NCI-H2196 treated with DMSO at 0.1 percent for 48 hours (cell line): ENCODE measurements at regions not wholly inside any gene's neighbourhood (a gene's known extent, or its start where the extent isn't known, plus 50 kb on each side); places are given as distances from the start of the nearest gene placed in this dataset.

Experiments used
- DNase-seq: peaks from one replicate; lab custom pipeline; 2025; ENCODE audit not compliant: unreplicated experiment; lab: John Stamatoyannopoulos, UW

DNA sequence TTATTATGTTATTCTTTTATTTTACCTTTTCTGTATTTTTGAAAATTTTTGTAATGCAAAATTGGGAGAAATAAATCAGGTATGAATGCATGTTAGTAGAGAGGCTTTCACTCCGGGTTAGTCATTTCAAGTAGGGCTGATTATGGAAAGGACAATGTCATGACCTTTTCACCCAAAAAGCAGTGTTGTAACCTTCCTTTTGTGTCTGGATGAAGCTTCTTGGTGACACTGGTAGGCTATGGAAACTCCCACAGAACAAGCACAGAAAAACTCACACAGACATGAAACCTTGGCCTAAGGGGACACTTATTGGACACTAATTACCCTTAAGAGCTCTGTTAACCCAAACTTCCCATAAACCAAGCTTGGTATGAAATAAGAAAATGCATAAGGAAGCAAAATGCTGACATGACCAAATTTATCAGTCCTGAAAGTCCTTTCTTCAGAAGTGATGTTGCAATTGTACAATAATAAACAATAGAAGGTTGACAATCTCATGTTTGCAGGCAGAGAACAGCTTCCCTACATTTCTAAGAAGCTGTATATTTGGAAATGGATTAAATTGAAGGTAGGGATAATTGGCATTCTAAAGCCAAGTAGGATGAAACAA is 70.0 kb upstream of the KCNJ15 start:
- DNase-seq = no peak

DNA sequence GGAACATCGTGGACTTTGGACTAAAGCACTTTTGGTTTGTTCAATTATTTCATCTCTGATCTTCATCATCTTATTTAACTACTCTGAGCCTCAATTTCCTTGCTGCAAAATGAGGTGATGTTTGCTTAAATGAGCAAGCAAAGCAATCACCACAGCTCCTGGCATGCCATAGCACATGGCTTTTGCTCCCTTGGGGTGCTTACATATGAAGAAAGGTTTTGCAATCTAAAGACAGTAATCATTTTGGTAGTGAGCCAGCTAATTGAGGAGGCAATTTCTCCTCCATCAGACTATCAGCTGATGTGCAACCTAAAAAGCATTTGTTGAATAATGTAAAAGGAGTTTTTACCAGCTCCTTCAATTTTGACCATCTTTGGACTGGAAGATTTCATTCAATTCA is 68.8 kb upstream of the KCNJ15 start:
- DNase-seq = no peak

DNA sequence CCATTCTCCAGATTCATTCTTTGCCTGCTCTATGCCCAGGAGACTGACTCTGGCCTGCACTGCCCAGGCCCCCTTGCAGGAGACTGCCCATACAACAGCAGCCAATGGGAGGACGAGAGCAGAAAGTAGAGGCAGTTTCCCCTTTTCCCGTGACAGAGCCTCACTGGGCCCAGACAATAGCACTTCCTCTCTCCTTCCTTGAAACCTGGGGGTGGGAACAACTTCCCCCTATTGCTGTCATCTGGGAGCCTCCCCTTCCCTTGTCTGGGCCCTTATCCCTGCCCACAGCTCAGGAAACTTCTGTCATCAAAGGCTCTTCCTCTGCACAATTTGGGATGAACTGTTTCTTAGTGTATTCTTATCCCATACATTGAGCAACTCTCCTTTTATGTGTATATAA is 60.8 kb upstream of the KCNJ15 start:
- no peak for DNase-seq

DNA sequence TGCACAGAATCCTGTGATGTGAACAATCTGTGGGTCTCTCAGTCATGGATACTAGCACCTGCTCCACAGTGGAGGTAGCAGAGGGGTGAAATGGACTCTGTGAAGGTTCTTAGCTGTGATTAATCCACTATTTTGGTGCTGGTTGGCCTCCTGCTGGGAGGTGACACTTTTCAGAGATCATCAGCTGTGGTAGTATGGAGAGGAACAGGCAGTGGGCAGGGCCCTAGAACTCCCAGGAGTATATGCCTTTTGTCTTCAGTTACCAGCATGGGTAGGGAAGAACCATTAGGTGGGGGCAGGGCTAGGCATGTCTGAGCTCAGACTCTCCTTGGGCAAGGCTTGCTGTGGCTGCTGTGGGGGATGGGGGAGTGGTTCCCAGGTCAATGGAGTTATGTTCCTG is 54.0 kb upstream of the KCNJ15 start:
- no peak for DNase-seq

DNA sequence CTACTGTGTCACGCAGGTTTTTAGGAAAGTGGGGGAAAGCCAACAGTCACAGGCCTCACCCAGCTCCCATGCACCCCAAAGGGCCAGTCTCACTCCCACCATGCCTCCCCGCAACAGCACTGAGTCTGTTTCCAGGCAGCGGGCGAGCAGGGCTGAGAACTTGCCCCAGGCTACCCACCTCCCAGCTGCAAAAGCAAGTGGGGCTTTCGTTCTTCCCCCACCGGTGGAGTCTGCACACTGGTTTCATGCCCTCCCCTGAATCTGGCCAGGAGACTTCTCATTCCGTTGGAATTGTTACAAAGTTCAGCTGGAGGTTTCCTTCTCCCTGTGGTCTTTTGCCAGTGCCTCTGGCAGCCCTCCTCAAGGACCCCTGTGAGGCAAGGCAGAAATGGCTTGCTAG is 53.6 kb upstream of the KCNJ15 start:
- no peak for DNase-seq

DNA sequence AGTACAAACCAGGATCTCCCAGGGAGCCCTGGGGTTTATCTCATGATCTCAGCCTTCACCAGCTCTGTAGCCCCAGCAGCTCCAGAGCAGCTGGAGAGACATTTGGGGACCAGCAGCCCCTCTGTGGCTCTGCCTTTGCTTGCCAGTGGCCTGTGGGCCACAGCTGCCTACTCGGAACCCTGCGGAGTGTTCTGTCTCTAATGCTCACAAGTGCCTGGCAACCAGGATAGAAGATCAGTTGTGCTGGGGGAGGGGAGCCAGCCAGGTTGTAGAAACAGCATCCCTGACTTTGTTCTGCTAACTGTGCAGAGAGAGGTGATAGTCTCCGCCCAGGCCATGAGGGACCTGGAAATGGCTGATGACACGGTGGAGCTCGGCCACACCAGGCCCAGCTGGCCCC is 50.9 kb upstream of the KCNJ15 start:
- no peak for DNase-seq

DNA sequence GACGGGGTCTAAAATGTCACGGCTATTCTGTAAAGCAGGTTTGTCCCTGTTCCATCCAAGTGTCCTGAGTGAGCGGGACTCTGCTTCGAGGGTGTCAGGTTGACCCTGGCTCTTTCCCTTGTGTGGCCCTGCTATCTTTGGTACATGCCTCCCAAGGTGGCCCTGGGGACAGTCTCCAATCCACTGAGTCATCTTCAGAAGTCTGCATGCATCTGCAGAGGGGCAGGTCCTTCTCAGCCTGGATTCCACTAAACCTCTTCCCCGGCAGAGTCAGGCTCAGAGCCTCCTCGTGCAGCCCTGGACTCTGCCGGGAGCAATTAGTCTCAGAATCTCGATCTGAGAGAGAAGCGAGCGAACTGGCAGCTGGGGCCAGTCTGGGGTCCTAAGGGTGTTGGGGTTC is 50.1 kb upstream of the KCNJ15 start:
- no peak for DNase-seq
